Panc1 (cell line): ENCODE measurements at regions not wholly inside any gene's neighbourhood (a gene's known extent, or its start where the extent isn't known, plus 50 kb on each side); places are given as distances from the start of the nearest gene placed in this dataset.

Experiments used
- ATAC-seq: fragments of 200-7000 bp; cut with Tn5 transposase; 2 replicates; pipeline ENCODE4 v1.9.1; 2020; ENCODE audit warnings: mild to moderate bottlenecking, moderate library complexity
- BruUV-seq: library from RNA; stranded (reverse); fragments of 400-500 nt; replicated peaks from 2 replicates; lab custom pipeline; 2021; lab: Mats Ljungman, UMichigan
- CTCF ChIA-PET: fragments of 300-600 bp; sonication (Branson Sonifier 250); formaldehyde crosslinking; loops from one replicate; lab custom pipeline; 2022; ENCODE audit warnings: antibody characterized with exemption; lab: Charles Lee
- POLR2A ChIA-PET: fragments of 300-600 bp; sonication (Branson Sonifier 250); formaldehyde crosslinking; loops from one replicate; lab custom pipeline; 2022; ENCODE audit warnings: antibody characterized with exemption; lab: Charles Lee
- DNase-seq: peaks from one replicate; pipeline ENCODE4 v3.0.0-alpha.2; 2010; ENCODE audit warnings: low read depth, low spot score
- H3K27ac ChIP-seq: 2 replicates; pipeline ENCODE4 v1.5.1; 2011; ENCODE audit warnings: mild to moderate bottlenecking, low read length, inconsistent platforms
- H3K27me3 ChIP-seq: fragments of 200-500 bp; sonication (Bioruptor generic); 2 replicates; pipeline ENCODE4 v1.6.0; 2014; ENCODE audit warnings: low read length, inconsistent platforms; ENCODE audit not compliant: control insufficient read depth, insufficient read depth
- H3K36me3 ChIP-seq: fragments of 200-500 bp; sonication (Bioruptor generic); 2 replicates; pipeline ENCODE4 v1.5.1; 2014; ENCODE audit warnings: inconsistent platforms, mild to moderate bottlenecking, low read length, moderate library complexity; ENCODE audit not compliant: control insufficient read depth, insufficient read depth
- H3K4me1 ChIP-seq: 2 replicates; pipeline ENCODE4 v1.5.1; 2011; ENCODE audit warnings: inconsistent platforms, mild to moderate bottlenecking, low read length, moderate library complexity; ENCODE audit not compliant: control insufficient read depth, insufficient read depth
- H3K4me3 ChIP-seq, 2 experiments: 2 replicates each; pipeline ENCODE4 v1.5.1; 2011 to 2012; ENCODE audit warnings: low read depth in 2 of 2, low read length in 2 of 2, mild to moderate bottlenecking in 2 of 2, inconsistent platforms in 1 of 2, moderate library complexity in 1 of 2
- H3K9me3 ChIP-seq: fragments of 200-500 bp; sonication (Bioruptor generic); 2 replicates; pipeline ENCODE4 v1.5.1; 2014; ENCODE audit warnings: low read depth, mild to moderate bottlenecking, inconsistent platforms, low read length, moderate library complexity; ENCODE audit not compliant: control insufficient read depth, insufficient read depth
- POLR2AphosphoS5 ChIP-seq: IDR thresholded peaks from 2 replicates; pipeline ENCODE4 v1.6.1; 2012; ENCODE audit warnings: mild to moderate bottlenecking, low read depth, low read length, moderate library complexity
- SIN3A ChIP-seq: IDR thresholded peaks from 2 replicates; pipeline ENCODE4 v1.6.1; 2012; ENCODE audit warnings: low read depth, mild to moderate bottlenecking, low read length, moderate library complexity, borderline replicate concordance; ENCODE audit not compliant: insufficient read depth
- TCF7L2 ChIP-seq: IDR thresholded peaks from 2 replicates; pipeline ENCODE4 v1.6.1; 2011; ENCODE audit warnings: mild to moderate bottlenecking, low read depth, low read length, inconsistent platforms
- in situ Hi-C: cut with HindIII; loops from 2 replicates; pipeline ENCODE4 v1.10.0; 2016; ENCODE audit warnings: low sequenced_read_pairs, low pct_unique_long_range_greater_than_20kb
- intact Hi-C: fragments of 100-400 bp; cut with micrococcal nuclease; formaldehyde crosslinking; loops from one replicate; pipeline ENCODE4 v1.10.0; 2022; ENCODE audit not compliant: unreplicated experiment
- TF ChIP-seq, protein P1 (sequence below), 2 experiments: IDR thresholded peaks; 2 replicates each; pipeline ENCODE4 v1.6.1; 2011 to 2012; ENCODE audit warnings: low read depth in 2 of 2, control low read depth in 1 of 2, low read length in 1 of 2, mild to moderate bottlenecking in 1 of 2, moderate library complexity in 1 of 2; ENCODE audit not compliant: insufficient read depth in 1 of 2
- TF ChIP-seq, protein P2 (sequence below): fragments of 450-650 bp; IDR thresholded peaks from 2 replicates; pipeline ENCODE4 v1.5.1; 2017; ENCODE audit warnings: mild to moderate bottlenecking

DNA sequence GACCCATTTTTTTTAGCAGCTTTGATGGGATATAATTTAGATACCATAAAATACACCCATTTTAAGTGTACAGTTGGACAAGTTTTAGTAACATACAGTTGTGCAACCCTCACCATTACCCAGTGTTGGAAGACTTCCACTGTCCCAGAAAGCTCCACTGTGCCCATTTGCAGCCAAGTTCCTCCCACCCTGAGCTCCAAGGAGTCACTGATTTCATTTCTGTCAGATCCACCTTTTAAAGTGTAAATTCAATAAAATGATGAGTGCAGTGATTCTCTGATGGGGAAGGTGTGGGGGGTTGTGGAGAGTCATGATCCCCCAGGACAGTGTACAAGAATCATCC, 93.2 kb upstream of the IGF1R start:
- Histone ChIP-seq H3K36me3 (no peaks in the 10 kb centered on the region), H3K4me1 (no peaks in the 10 kb centered on the region), H3K4me3 (no peak overlapping the region), H3K27me3 (no peaks in the 10 kb centered on the region), H3K9me3 (no peaks in the 10 kb centered on the region), H3K27ac (no peak overlapping the region)
- in situ Hi-C loops (no loop called here), intact Hi-C loops (no loop called here)
- no peak for TF ChIP-seq POLR2AphosphoS5
- TF ChIP-seq, protein P1, sequence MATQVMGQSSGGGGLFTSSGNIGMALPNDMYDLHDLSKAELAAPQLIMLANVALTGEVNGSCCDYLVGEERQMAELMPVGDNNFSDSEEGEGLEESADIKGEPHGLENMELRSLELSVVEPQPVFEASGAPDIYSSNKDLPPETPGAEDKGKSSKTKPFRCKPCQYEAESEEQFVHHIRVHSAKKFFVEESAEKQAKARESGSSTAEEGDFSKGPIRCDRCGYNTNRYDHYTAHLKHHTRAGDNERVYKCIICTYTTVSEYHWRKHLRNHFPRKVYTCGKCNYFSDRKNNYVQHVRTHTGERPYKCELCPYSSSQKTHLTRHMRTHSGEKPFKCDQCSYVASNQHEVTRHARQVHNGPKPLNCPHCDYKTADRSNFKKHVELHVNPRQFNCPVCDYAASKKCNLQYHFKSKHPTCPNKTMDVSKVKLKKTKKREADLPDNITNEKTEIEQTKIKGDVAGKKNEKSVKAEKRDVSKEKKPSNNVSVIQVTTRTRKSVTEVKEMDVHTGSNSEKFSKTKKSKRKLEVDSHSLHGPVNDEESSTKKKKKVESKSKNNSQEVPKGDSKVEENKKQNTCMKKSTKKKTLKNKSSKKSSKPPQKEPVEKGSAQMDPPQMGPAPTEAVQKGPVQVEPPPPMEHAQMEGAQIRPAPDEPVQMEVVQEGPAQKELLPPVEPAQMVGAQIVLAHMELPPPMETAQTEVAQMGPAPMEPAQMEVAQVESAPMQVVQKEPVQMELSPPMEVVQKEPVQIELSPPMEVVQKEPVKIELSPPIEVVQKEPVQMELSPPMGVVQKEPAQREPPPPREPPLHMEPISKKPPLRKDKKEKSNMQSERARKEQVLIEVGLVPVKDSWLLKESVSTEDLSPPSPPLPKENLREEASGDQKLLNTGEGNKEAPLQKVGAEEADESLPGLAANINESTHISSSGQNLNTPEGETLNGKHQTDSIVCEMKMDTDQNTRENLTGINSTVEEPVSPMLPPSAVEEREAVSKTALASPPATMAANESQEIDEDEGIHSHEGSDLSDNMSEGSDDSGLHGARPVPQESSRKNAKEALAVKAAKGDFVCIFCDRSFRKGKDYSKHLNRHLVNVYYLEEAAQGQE (IDR thresholded peaks at IDR 0.05; ENCODE audit: insufficient read depth in 1 of 2, low read depth in 2 of 2, low read length in 1 of 2), result no peak
- TF ChIP-seq SIN3A, result no peak
- TF ChIP-seq TCF7L2, result no peak
- TF ChIP-seq, protein P2, sequence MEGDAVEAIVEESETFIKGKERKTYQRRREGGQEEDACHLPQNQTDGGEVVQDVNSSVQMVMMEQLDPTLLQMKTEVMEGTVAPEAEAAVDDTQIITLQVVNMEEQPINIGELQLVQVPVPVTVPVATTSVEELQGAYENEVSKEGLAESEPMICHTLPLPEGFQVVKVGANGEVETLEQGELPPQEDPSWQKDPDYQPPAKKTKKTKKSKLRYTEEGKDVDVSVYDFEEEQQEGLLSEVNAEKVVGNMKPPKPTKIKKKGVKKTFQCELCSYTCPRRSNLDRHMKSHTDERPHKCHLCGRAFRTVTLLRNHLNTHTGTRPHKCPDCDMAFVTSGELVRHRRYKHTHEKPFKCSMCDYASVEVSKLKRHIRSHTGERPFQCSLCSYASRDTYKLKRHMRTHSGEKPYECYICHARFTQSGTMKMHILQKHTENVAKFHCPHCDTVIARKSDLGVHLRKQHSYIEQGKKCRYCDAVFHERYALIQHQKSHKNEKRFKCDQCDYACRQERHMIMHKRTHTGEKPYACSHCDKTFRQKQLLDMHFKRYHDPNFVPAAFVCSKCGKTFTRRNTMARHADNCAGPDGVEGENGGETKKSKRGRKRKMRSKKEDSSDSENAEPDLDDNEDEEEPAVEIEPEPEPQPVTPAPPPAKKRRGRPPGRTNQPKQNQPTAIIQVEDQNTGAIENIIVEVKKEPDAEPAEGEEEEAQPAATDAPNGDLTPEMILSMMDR, result no peak
- POLR2A ChIA-PET, result no interaction called here
- CTCF ChIA-PET, result no interaction called here
- BruUV-seq, result no TSS peak
- ATAC-seq (no peak), DNase-seq (no peak)

DNA sequence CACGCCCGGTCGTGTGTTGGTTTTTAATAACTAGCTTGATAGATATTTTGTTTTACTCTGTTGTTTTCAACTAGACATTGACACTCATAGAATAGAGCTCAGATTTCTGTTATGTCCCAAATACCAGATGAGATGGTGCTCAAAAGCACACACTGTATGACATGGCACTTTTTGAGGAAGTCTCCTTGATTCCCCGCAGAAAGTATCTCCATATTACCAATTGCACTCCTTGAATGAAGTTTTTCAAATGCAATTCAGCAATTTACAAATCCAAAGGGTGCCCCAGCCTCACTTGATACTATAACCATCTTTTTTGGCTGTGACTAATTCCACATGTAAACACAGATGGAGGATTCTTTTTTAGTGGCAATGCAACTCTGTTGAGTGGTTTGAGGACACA, 92.0 kb upstream of the IGF1R start:
- BruUV-seq, result no TSS peak
- H3K9me3 ChIP-seq, result no peaks in the 10 kb centered on the region
- H3K27me3 ChIP-seq, result no peaks in the 10 kb centered on the region
- no peak overlapping the region for H3K27ac ChIP-seq
- H3K4me1 ChIP-seq, result no peaks in the 10 kb centered on the region
- no peaks in the 10 kb centered on the region for H3K36me3 ChIP-seq
- ChIA-PET CTCF (interaction anchor here (0.8 kb wide), 1 partner anchor 37 kb away, joined by 3 read pairs; no protein-coding TSS in a partner anchor), POLR2A (no interaction called here)
- in situ Hi-C loops (no loop called here), intact Hi-C loops (no loop called here)
- no peak for DNase-seq
- TF ChIP-seq, protein P2, result no peak
- no peak for TF ChIP-seq TCF7L2
- no peak for TF ChIP-seq POLR2AphosphoS5
- TF ChIP-seq SIN3A, result no peak
- TF ChIP-seq, protein P1 (IDR thresholded peaks at IDR 0.05; ENCODE audit: insufficient read depth in 1 of 2, low read depth in 2 of 2, low read length in 1 of 2), result no peak
- ATAC-seq, result no peak
- H3K4me3 ChIP-seq, result no peak overlapping the region
